HCT116 (cell line): ENCODE measurements at regions not wholly inside any gene's neighbourhood (a gene's known extent, or its start where the extent isn't known, plus 50 kb on each side); places are given as distances from the start of the nearest gene placed in this dataset.

Experiments used
- ATAC-seq: fragments of 200-7000 bp; cut with Tn5 transposase; 2 replicates; pipeline ENCODE4 v1.9.1; 2020; ENCODE audit warnings: mild to moderate bottlenecking, moderate library complexity
- BruUV-seq: library from RNA; stranded (reverse); fragments of 400-500 nt; replicated peaks from 2 replicates; lab custom pipeline; 2021; lab: Mats Ljungman, UMichigan
- CTCF ChIA-PET: fragments of 300-600 bp; sonication (Branson Sonifier 250); formaldehyde crosslinking; loops from one replicate; lab custom pipeline; 2021; ENCODE audit warnings: antibody characterized with exemption; lab: Charles Lee
- POLR2A ChIA-PET: fragments of 300-600, 350-600 bp; sonication (Branson Sonifier 250); formaldehyde crosslinking; loops from one replicate; lab custom pipeline; 2021; ENCODE audit warnings: antibody characterized with exemption; lab: Charles Lee
- RAD21 ChIA-PET, 2 experiments: fragments of 300-600 bp; sonication (Branson Sonifier 250); formaldehyde crosslinking; loops; one replicate each; lab custom pipeline; 2023; ENCODE audit warnings: low total read pairs in 2 of 2; ENCODE audit not compliant: uncharacterized antibody in 2 of 2, unreplicated experiment in 2 of 2, low non-redundant PET in 1 of 2; lab: Charles Lee
- DNase-seq: peaks from one replicate; pipeline ENCODE4 v3.0.0-alpha.2; 2010; ENCODE audit warnings: low read depth, low spot score
- H2AFZ ChIP-seq: fragments of 200-600 bp; shearing (Covaris generic), sonication (generic); 2 replicates; pipeline ENCODE4 v1.6.1; 2017; ENCODE audit warnings: low read depth, mixed run types, mixed read lengths, antibody characterized with exemption, low read length; ENCODE audit not compliant: poor library complexity, severe bottlenecking
- H3K27ac ChIP-seq: 2 replicates; pipeline ENCODE4 v1.5.1; 2012; ENCODE audit warnings: low read depth, low read length
- H3K27me3 ChIP-seq: fragments of 200-600 bp; sonication (generic); 2 replicates; pipeline ENCODE4 v1.6.1; 2016; ENCODE audit warnings: mixed run types, low read length, mixed read lengths; ENCODE audit not compliant: insufficient read depth
- H3K36me3 ChIP-seq, 2 experiments: fragments of 200-500 bp in 1 of 2; fragments of 200-600 bp in 1 of 2; sonication (Bioruptor generic) in 1 of 2; sonication (generic) in 1 of 2; 2 replicates each; pipeline versions ENCODE4 v1.5.1 to v1.6.1; 2014 to 2016; ENCODE audit warnings: low read length in 2 of 2, inconsistent platforms in 1 of 2, mixed read lengths in 1 of 2, mixed run types in 1 of 2; ENCODE audit not compliant: insufficient read depth in 2 of 2, control insufficient read depth in 1 of 2
- H3K4me1 ChIP-seq, 2 experiments: fragments of 200-600 bp in 1 of 2; sonication (generic) in 1 of 2; 2 replicates each; pipeline versions ENCODE4 v1.5.1 to v1.6.1; 2012 to 2017; ENCODE audit warnings: low read length in 2 of 2, inconsistent platforms in 1 of 2, mild to moderate bottlenecking in 1 of 2, mixed read lengths in 1 of 2, mixed run types in 1 of 2, moderate library complexity in 1 of 2; ENCODE audit not compliant: insufficient read depth in 2 of 2, control insufficient read depth in 1 of 2
- H3K4me2 ChIP-seq: fragments of 200-600 bp; sonication (generic); 2 replicates; pipeline ENCODE4 v1.6.1; 2017; ENCODE audit warnings: mixed run types, low read length, mixed read lengths
- H3K4me3 ChIP-seq, 2 experiments: fragments of 200-600 bp in 1 of 2; sonication (generic) in 1 of 2; replicated peaks in 1 of 2; 2 replicates each; pipeline ENCODE4 v1.5.1; 2011 to 2016; ENCODE audit warnings: low read length in 2 of 2, control low read depth in 1 of 2, low read depth in 1 of 2, mild to moderate bottlenecking in 1 of 2, mixed read lengths in 1 of 2, mixed run types in 1 of 2
- H3K79me2 ChIP-seq: fragments of 200-600 bp; sonication (generic); 2 replicates; pipeline ENCODE4 v1.6.1; 2017; ENCODE audit warnings: mild to moderate bottlenecking, mixed run types, low read length, moderate library complexity, mixed read lengths; ENCODE audit not compliant: insufficient read depth
- H3K9ac ChIP-seq: fragments of 200-600 bp; sonication (generic); 2 replicates; pipeline ENCODE4 v1.6.1; 2016; ENCODE audit warnings: low read length, mixed read lengths
- H3K9me2 ChIP-seq: fragments of 200-600 bp; sonication (generic), shearing (Covaris generic); 2 replicates; pipeline ENCODE4 v1.6.1; 2017; ENCODE audit warnings: mixed run types, mild to moderate bottlenecking, moderate library complexity; ENCODE audit not compliant: insufficient read depth
- H3K9me3 ChIP-seq, 2 experiments: fragments of 200-500 bp in 1 of 2; fragments of 200-600 bp in 1 of 2; sonication (Bioruptor generic) in 1 of 2; sonication (generic) in 1 of 2; 2 replicates each; pipeline ENCODE4 v1.6.1; 2014 to 2017; ENCODE audit warnings: low read length in 2 of 2, mixed read lengths in 2 of 2, inconsistent platforms in 1 of 2, low read depth in 1 of 2, mild to moderate bottlenecking in 1 of 2, mixed run types in 1 of 2, moderate library complexity in 1 of 2; ENCODE audit not compliant: control insufficient read depth in 1 of 2, insufficient read depth in 1 of 2
- H4K20me1 ChIP-seq: fragments of 200-600 bp; sonication (generic), shearing (Covaris generic); 2 replicates; pipeline ENCODE4 v1.6.1; 2017; ENCODE audit warnings: mixed run types, mild to moderate bottlenecking, moderate library complexity; ENCODE audit not compliant: insufficient read depth
- ELF1 ChIP-seq: IDR thresholded peaks from 2 replicates; pipeline ENCODE4 v1.6.1; 2012; ENCODE audit warnings: low read depth, borderline replicate concordance
- EZH2 ChIP-seq: fragments of 200-600 bp; sonication (generic); IDR thresholded peaks from 2 replicates; pipeline ENCODE4 v1.6.1; 2017; ENCODE audit warnings: antibody characterized with exemption, mixed run types
- FOSL1 ChIP-seq: IDR thresholded peaks from 2 replicates; pipeline ENCODE4 v1.6.1; 2012; ENCODE audit warnings: low read depth
- intact Hi-C: fragments of 100-400 bp; cut with micrococcal nuclease; formaldehyde crosslinking; loops from 2 replicates; pipeline ENCODE4 v1.10.0; 2022
- TF ChIP-seq, protein P1 (sequence below): IDR thresholded peaks from 2 replicates; pipeline ENCODE4 v1.6.1; 2011; ENCODE audit warnings: mild to moderate bottlenecking, low read length, moderate library complexity; ENCODE audit not compliant: insufficient replicate concordance; ENCODE audit errors: extremely low read depth
- TF ChIP-seq, protein P2 (sequence below): IDR thresholded peaks from 2 replicates; pipeline ENCODE4 v1.6.1; 2012; ENCODE audit warnings: low read depth

DNA sequence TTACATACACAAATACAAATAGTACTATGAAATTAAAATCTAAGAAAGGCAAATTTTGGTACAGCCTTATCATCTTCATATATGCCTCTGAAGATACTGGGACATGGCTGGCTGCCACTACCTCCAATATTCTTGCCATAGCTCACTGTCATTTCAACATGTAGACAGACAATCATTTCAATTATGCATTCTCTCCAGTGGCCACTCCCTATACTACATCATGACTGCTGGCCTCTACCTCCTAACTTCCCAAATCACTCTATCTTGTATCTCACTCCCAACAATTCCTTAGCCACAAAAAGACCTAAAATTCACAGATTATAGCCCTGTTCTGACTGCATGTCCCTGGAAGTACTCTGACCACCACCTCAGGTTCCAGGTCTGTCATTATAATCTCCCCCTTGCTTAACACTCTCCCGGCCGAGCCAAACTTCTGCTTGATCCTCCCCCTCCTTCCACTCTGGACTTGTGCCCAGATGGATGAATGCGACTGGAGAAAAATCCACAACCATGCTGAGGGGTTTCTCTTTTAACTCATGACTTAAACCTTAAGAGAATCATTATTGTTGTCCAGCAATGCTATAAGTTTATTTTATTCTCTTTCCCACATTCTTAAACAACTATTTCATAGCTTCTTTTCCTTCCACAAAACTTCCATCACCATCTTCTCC lies 225.3 kb upstream of the TLE4 start:
- H3K9me2 ChIP-seq: no peaks in the 10 kb centered on the region
- no peak overlapping the region for H2AFZ ChIP-seq
- no peaks in the 10 kb centered on the region for H3K27me3 ChIP-seq
- intact Hi-C loops: no loop called here
- ATAC-seq (no peak), DNase-seq (no peak)
- no peaks in the 10 kb centered on the region for H3K79me2 ChIP-seq
- H3K4me1 ChIP-seq: no peaks in the 10 kb centered on the region
- no peak for TF ChIP-seq FOSL1
- TF ChIP-seq, protein P1, sequence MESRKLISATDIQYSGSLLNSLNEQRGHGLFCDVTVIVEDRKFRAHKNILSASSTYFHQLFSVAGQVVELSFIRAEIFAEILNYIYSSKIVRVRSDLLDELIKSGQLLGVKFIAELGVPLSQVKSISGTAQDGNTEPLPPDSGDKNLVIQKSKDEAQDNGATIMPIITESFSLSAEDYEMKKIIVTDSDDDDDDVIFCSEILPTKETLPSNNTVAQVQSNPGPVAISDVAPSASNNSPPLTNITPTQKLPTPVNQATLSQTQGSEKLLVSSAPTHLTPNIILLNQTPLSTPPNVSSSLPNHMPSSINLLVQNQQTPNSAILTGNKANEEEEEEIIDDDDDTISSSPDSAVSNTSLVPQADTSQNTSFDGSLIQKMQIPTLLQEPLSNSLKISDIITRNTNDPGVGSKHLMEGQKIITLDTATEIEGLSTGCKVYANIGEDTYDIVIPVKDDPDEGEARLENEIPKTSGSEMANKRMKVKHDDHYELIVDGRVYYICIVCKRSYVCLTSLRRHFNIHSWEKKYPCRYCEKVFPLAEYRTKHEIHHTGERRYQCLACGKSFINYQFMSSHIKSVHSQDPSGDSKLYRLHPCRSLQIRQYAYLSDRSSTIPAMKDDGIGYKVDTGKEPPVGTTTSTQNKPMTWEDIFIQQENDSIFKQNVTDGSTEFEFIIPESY: no peak
- TF ChIP-seq EZH2: no peak
- TF ChIP-seq, protein P2, sequence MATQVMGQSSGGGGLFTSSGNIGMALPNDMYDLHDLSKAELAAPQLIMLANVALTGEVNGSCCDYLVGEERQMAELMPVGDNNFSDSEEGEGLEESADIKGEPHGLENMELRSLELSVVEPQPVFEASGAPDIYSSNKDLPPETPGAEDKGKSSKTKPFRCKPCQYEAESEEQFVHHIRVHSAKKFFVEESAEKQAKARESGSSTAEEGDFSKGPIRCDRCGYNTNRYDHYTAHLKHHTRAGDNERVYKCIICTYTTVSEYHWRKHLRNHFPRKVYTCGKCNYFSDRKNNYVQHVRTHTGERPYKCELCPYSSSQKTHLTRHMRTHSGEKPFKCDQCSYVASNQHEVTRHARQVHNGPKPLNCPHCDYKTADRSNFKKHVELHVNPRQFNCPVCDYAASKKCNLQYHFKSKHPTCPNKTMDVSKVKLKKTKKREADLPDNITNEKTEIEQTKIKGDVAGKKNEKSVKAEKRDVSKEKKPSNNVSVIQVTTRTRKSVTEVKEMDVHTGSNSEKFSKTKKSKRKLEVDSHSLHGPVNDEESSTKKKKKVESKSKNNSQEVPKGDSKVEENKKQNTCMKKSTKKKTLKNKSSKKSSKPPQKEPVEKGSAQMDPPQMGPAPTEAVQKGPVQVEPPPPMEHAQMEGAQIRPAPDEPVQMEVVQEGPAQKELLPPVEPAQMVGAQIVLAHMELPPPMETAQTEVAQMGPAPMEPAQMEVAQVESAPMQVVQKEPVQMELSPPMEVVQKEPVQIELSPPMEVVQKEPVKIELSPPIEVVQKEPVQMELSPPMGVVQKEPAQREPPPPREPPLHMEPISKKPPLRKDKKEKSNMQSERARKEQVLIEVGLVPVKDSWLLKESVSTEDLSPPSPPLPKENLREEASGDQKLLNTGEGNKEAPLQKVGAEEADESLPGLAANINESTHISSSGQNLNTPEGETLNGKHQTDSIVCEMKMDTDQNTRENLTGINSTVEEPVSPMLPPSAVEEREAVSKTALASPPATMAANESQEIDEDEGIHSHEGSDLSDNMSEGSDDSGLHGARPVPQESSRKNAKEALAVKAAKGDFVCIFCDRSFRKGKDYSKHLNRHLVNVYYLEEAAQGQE: no peak
- no peak for TF ChIP-seq ELF1
- H3K27ac ChIP-seq: no peak overlapping the region
- no peak overlapping the region for H3K9ac ChIP-seq
- no peaks in the 10 kb centered on the region; a peak in 1 of 4 replicates for H3K9me3 ChIP-seq
- BruUV-seq: no TSS peak
- POLR2A ChIA-PET: no interaction called here
- H3K36me3 ChIP-seq: no peaks in the 10 kb centered on the region
- RAD21 ChIA-PET: no interaction called here
- no peaks in the 10 kb centered on the region for H4K20me1 ChIP-seq
- no peak overlapping the region for H3K4me2 ChIP-seq
- CTCF ChIA-PET: no interaction called here
- no peak overlapping the region for H3K4me3 ChIP-seq
